GDM1 (cell line): ENCODE measurements at regions not wholly inside any gene's neighbourhood (a gene's known extent, or its start where the extent isn't known, plus 50 kb on each side); places are given as distances from the start of the nearest gene placed in this dataset.
"Not testable (repeated sequence)": the region's sequence is repeated elsewhere in the genome, so short reads cannot be mapped to it uniquely, and the experiment has no call there.

Experiments
- DNase-seq: peaks from one replicate; lab custom pipeline; 2025; lab: John Stamatoyannopoulos, UW

- no peak for DNase-seq
Observed at GRCh38 chr5:154653418-154653763, 101.8 kb upstream of the LARP1 start.

DNA sequence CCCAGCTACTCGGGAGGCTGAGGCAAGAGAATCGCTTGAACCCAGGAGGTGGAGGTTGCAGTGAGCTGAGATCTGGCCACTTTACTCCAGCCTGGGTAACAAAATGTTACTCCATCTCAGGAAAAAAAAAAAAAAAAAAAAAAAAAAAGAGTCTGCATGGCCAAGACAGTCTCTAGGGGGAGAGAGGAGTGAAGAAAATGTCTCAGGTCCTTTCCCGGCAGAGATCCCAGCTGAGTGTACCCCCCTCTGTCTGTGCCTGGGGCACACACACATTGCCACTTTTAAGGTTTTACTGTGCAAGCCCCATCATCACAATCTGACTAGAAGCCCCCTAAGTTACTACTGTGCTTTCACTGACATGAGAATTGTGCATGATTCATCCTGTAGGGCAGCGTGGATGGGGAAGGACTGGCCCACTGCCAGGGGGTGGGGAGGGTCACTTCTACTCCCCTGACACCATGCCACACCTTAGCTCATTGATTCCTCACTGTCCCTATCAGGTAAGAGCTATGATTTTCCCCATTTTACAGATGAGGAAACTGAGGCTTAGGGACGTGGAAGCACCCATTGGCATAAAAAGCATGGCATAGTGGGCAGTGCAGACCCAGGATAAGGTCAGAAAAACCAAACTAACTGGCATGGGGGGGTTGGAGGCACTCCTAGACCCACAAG, 102.3 kb upstream of the LARP1 start:
- no peak for DNase-seq

DNA sequence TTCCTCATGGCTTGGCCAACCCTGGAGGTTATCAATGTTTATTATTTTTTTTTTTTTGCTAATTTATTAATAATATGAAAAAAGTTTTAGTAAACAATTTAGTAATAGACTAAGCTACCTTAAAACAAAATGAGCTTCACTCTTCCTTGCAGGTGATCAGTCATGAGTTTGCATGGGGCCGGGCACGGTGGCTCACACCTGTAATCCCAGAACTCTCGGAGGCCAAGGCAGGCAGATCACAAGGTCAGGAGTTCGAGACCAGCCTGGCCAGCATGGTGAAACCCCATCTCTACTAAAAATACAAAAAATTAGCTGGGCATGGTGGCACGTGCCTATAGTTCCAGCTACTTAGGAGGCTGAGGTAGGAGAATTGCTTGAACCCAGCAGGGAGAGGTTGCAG, 103.4 kb upstream of the LARP1 start:
- not testable (repeated sequence) for DNase-seq

DNA sequence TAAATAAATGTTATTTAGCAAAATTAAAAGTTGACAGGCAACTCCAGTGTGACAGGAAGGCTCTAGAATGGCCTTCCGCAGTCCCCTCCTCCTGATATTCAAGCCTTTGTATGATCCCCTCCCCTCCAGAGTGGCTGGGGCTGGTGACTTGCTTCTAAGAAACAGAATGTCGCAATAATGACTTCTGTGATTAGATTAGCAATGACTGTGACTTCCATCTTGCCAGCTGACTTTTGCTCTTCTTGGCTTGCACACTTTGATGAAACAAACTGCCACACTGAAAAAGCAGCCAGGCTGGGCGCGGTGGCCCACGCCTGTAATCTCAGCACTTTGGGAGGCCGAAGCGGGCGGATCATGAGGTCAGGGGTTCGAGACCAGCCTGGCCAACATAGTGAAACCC, 106.5 kb upstream of the LARP1 start:
- no peak for DNase-seq

GRCh38 chr5:154648229-154648628, 106.9 kb upstream of the LARP1 start:
- no peak for DNase-seq

- DNase-seq: no peak
Observed at GRCh38 chr5:154647761-154648145, 107.4 kb upstream of the LARP1 start.

- no peak for DNase-seq
Observed at GRCh38 chr5:154647114-154647760, 107.9 kb upstream of the LARP1 start.

DNA sequence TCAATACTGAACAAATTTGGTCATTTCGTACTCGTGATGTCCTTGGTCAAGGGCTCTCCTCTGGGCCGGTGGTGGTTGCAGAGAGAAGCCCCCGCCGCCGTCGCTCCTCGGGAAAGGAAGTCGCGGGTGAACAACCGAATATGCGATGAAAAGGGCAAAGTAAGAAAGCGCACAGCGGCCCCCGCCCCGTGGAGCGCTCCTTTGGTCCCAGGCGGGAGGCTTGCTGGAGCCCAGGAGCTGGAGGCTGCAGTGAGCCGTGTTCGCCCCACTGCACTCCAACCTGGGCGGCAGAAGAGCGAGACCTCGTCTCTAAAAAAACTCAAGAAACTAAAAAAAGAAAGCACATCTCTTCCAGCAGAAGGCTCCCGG, 108.4 kb upstream of the LARP1 start:
- DNase-seq: no peak

- DNase-seq: no peak
Observed at GRCh38 chr5:154644745-154645411, 110.3 kb upstream of the LARP1 start.

DNA sequence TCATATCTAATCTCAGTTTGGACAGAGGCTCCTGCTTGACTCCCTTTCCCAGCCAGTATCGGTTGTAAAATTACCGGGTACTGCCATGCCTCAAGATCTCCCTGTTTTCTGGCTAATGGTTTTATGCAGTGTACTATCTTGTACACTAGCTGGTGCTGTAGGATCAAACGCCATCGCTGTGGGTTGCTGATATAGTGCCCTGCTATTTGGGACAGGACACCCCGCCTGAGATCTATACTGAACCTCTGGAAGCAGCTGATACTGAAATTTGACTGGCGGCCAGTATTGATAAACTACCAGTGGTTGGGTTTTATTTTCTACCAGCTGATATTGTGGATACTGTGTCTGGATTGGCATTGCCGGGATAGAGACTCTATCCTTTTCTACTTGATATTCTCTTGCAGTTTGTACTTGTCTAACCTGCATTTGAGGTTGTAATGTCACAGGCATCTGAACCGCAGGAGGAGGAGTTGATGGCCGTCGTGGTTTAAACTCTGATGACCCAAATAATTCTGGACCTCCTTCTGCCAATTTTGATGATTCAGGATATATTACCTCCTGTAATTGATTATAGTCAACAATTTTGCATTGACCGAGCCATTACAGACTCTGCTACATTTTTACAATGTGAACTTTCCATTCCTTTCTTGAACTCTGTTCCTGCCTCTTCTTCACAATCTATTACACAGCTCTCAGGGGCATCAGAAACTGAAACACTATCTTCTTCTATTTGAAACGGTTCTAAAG, 112.5 kb upstream of the LARP1 start:
- DNase-seq: no peak

GRCh38 chr5:154640213-154640831, 114.9 kb upstream of the LARP1 start:
- DNase-seq: not testable (repeated sequence)

DNA sequence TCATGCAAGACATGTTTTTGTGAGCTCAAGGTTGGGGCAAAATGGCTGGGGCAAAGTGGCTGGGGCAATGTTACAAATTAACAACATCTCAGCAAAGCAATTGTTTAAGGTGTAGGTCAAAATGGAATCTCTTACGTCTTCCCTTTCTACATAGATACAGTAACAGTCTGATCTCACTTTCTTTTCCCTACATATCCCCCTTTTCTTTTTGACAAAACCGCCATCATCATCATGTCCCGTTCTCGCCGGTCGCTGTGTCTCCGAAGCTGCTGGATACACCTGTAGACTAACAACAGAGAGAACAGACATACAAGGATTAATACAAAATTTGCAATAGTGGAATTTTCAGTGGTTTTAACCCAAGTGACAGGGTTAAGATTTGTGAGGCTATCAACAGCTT, 118.4 kb upstream of the LARP1 start:
- not testable (repeated sequence) for DNase-seq

GRCh38 chr5:154636271-154636670, 118.9 kb upstream of the LARP1 start:
- not testable (repeated sequence) for DNase-seq

DNA sequence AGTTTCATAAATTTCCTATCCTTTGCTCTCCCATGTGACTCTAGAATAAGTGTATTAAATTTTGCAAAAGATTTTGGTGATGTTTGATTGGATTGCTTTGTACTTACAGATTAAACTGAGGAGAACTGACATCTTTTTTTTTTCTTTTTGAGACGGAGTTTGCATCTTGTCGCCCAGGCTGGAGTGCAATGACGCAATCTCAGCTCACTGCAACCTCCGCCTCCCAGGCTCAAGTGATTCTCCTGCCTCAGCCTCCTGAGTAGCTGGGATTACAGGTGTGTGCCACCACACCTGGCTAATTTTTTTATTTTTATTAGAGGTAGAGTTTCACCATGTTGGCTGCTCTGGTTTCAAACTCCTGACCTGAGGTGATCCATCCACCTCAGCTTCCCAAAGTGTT, 121.4 kb upstream of the LARP1 start:
- DNase-seq: not testable (repeated sequence)

DNA sequence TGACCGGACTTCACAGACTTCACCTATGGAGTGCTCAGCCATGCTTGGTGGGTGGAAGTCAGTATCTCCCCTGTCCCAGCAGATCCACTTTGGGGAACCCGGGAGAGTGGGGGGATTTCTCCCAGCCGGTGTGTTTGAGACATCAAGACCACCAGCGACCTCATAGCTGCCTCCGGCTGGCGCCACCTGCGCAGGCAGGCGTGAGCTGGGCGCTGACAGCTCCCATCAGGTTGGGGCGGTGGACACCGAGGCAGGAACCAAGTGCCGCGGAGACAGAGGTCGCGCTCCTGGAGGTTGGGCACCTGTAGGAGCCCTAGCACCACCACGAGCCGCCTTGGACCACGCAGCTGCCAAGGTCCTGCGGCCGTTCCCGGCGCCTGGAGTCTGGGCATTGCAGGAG, 124.0 kb upstream of the LARP1 start:
- no peak for DNase-seq

GRCh38 chr5:154630410-154630809, 124.8 kb upstream of the LARP1 start:
- DNase-seq: no peak

- DNase-seq: no peak
Observed at GRCh38 chr5:154628685-154629084, 126.5 kb upstream of the LARP1 start.

DNA sequence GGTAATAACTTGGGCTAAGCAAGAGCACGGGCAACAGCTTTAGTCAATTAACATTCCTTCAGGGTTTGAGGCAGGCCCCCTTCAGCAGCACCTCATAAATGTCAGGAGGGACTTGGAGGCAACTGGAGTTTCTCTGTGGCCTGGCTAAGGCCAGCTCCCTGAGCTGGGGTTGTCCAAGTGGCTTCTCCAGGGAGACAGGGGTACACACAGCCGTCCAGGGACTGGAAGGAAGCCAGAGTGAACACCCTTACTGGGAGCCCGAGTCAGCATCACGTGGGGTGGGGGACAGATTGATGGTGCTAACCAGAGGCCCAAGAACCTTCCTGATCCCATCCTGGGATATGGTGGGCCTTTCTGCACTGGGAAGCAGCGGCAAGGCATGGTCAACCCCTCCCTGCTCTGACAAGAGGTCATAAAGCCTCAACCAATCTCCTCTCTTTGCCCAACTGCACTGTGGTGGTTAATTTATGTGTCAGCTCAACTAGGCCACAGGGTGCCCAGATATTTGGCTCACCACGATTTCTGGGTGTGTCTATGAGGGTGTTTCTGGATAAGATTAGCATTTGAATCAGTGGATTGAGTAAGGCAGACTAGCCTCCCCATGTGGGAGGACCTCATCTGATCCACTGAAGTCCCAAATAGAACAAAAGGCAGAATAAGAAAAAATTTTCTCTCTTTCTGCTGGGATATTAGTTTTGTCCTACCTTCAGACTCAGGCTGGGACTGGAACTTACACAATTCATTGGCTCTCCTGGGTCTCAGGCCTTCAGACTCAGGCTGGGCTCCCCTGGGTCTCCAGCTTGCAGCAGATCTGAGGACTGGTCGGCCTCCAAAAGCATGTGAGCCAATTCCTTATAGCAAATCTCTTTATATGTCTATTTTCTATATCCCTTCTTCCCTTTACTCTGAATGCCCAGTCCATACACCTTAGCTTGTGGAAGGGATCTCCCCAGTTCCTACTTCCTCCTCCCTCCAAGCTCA, 127.2 kb upstream of the LARP1 start:
- DNase-seq: no peak

DNA sequence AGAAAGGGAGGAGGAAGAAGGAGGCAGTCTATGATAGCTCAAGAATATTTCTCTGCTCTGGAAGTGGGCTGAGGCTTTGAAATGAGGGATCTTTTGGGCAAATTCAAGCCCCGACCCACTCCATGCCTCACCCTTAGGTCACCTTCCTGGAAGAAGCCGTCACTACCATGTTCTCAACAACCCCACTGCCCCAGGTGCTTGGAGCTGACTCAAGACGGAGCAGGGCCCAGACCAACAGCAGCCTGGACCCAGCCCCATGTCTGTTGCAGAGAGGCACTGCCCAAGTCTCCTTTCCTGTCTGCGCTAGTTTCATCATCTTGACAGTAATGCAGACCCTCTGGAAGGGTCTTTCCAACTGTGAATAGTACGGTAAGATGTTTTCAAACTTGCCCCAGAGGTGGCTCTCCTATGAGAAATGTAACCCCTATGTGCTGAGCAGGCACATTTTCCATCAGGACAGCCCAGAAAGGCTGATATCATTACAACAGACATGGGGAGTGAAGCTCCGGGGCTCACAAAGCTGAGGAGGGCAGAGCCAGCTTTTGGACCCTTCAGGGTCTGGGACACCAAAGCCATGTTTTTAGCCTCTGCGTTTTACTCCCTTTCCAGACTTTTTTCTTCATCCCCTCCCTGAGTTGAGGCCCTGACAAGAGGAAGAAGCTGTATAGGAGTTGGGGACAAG, 128.2 kb upstream of the LARP1 start:
- no peak for DNase-seq

DNA sequence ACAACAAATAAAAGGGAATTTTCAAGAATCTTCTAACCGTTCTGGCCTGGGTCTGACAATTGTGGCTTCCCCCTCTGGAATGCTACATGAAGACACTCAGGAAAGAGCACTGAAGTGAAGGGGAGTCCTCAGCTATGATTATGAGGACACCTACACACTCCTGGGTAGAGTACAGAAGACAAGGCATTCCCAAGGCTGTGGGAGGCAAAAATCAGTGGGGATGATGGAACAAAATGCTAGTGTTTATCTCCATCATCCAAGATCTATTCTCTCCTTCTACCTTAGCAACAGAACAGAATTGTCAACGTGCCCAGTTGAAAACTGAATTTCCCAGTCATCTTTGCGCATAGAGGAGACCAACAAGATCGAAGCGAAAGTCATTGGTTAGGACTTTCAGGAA, 130.1 kb upstream of the LARP1 start:
- DNase-seq: no peak

DNA sequence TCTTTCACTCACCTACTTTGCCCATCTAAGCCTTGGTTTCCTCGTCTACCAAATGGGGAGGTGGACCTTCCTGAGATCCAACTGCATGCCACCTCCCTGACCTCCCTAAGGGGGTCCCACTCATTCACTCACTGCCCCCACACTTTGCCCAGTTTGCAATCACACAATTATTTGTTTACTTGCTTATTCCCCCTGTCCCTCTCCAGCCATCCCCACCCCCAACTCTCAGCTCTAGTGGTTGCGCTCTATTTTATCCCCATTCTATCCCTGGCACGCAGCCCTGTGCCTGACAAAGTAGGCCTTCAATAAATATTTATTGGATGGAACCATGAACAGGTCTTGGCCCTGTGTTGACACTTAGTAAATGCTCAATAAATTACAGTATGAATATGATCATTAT, 130.8 kb upstream of the LARP1 start:
- no peak for DNase-seq
